ENCODE measurements at regions not wholly inside any gene's neighbourhood (a gene's known extent, or its start where the extent isn't known, plus 50 kb on each side); places are given as distances from the start of the nearest gene placed in this dataset.

GRCh38 chr6:149212892-149213801 lies 104.4 kb upstream of the TAB2 start:
- TF ChIP-seq, protein P1, sequence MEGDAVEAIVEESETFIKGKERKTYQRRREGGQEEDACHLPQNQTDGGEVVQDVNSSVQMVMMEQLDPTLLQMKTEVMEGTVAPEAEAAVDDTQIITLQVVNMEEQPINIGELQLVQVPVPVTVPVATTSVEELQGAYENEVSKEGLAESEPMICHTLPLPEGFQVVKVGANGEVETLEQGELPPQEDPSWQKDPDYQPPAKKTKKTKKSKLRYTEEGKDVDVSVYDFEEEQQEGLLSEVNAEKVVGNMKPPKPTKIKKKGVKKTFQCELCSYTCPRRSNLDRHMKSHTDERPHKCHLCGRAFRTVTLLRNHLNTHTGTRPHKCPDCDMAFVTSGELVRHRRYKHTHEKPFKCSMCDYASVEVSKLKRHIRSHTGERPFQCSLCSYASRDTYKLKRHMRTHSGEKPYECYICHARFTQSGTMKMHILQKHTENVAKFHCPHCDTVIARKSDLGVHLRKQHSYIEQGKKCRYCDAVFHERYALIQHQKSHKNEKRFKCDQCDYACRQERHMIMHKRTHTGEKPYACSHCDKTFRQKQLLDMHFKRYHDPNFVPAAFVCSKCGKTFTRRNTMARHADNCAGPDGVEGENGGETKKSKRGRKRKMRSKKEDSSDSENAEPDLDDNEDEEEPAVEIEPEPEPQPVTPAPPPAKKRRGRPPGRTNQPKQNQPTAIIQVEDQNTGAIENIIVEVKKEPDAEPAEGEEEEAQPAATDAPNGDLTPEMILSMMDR (IDR thresholded peaks at IDR 0.05): no peak
- TF ChIP-seq POLR2A (IDR thresholded peaks at IDR 0.05): no peak
